Mesodermal cell (in vitro differentiated cells): ENCODE measurements at regions not wholly inside any gene's neighbourhood (a gene's known extent, or its start where the extent isn't known, plus 50 kb on each side); places are given as distances from the start of the nearest gene placed in this dataset.
A peak's percentile ranks its signal among the peaks of the same experiment; 100 is the strongest.

Experiments used
- H3K27ac ChIP-seq: 2 replicates; pipeline ENCODE4 v1.7.0; 2013; ENCODE audit warnings: mild to moderate bottlenecking, low read depth, low read length, moderate library complexity; ENCODE audit not compliant: severe bottlenecking
- H3K36me3 ChIP-seq: 2 replicates; pipeline ENCODE4 v1.7.1; 2013; ENCODE audit warnings: mild to moderate bottlenecking, low read length, moderate library complexity; ENCODE audit not compliant: control insufficient read depth, insufficient read depth
- H3K4me1 ChIP-seq: one replicate; pipeline ENCODE4 v1.7.1; 2013; ENCODE audit warnings: mild to moderate bottlenecking, low read length; ENCODE audit not compliant: insufficient read depth, control insufficient read depth, poor library complexity, severe bottlenecking
- H3K4me3 ChIP-seq: 2 replicates; pipeline ENCODE4 v1.7.0; 2013; ENCODE audit warnings: low read length, control low read depth, mild to moderate bottlenecking; ENCODE audit not compliant: insufficient read depth, poor library complexity, severe bottlenecking; ENCODE audit errors: extremely low read depth
- H3K9me3 ChIP-seq: 2 replicates; pipeline ENCODE4 v1.7.1; 2013; ENCODE audit warnings: mild to moderate bottlenecking, low read length, moderate library complexity; ENCODE audit not compliant: control insufficient read depth
- WGBS, 2 experiments: methylation state at CpG; one replicate each; pipeline ENCODE4 v1.1.5; 2013; ENCODE audit warnings: missing lambda C conversion rate in 2 of 2; ENCODE audit not compliant: insufficient coverage in 2 of 2; 5-methylcytosine and 5-hydroxymethylcytosine counted together

- no peak overlapping the region for H3K27ac ChIP-seq
- no peaks in the 10 kb centered on the region for H3K4me1 ChIP-seq
- no peak overlapping the region for H3K4me3 ChIP-seq
- H3K9me3 ChIP-seq = no peaks in the 10 kb centered on the region
- no peaks in the 10 kb centered on the region for H3K36me3 ChIP-seq
- 67 to 100% methylated on average over 1 of the region's 2 CpGs for WGBS, 2 experiments
Observed at GRCh38 chr12:86744547-86745212, 488.5 kb upstream of the MGAT4C start.

GRCh38 chr12:86743875-86744536 lies 487.8 kb upstream of the MGAT4C start:
- 76 to 87% methylated on average over 2 of the region's 5 CpGs for WGBS, 2 experiments
- no peak overlapping the region for H3K27ac ChIP-seq
- no peaks in the 10 kb centered on the region for H3K9me3 ChIP-seq
- H3K36me3 ChIP-seq = no peaks in the 10 kb centered on the region
- no peaks in the 10 kb centered on the region for H3K4me1 ChIP-seq
- H3K4me3 ChIP-seq = no peak overlapping the region

GRCh38 chr12:86741531-86741930 lies 485.3 kb upstream of the MGAT4C start:
- WGBS, 2 experiments = 100% methylated on average over 1 of the region's 1 CpG; no CpG with 5 or more reads in 1 of the 2 experiments
- no peak overlapping the region for H3K4me3 ChIP-seq
- no peaks in the 10 kb centered on the region for H3K36me3 ChIP-seq
- H3K27ac ChIP-seq = no peak overlapping the region
- no peaks in the 10 kb centered on the region for H3K9me3 ChIP-seq
- no peaks in the 10 kb centered on the region for H3K4me1 ChIP-seq

- H3K9me3 ChIP-seq = no peaks in the 10 kb centered on the region
Observed at GRCh38 chr12:86735851-86736250, 479.7 kb upstream of the MGAT4C start.

GRCh38 chr12:86735072-86735471 lies 478.9 kb upstream of the MGAT4C start:
- Histone ChIP-seq H3K4me3 (no peak overlapping the region), H3K36me3 (no peaks in the 10 kb centered on the region), H3K9me3 (no peaks in the 10 kb centered on the region), H3K4me1 (no peaks in the 10 kb centered on the region), H3K27ac (no peak overlapping the region)
- 81 to 97% methylated on average over 2 of the region's 4 CpGs for WGBS, 2 experiments

More at GRCh38 chr12:86735851-86736250, 479.7 kb upstream of the MGAT4C start:
- Histone ChIP-seq H3K27ac (no peak overlapping the region), H3K4me3 (no peak overlapping the region), H3K36me3 (no peaks in the 10 kb centered on the region), H3K4me1 (no peaks in the 10 kb centered on the region)

- Histone ChIP-seq H3K27ac (no peak overlapping the region), H3K4me1 (no peaks in the 10 kb centered on the region), H3K4me3 (no peak overlapping the region), H3K9me3 (no peaks in the 10 kb centered on the region), H3K36me3 (no peaks in the 10 kb centered on the region)
- WGBS, 2 experiments = no CpG with 5 or more reads among the region's 2 CpGs
Observed at GRCh38 chr12:86730233-86730632, 474.0 kb upstream of the MGAT4C start.

- Histone ChIP-seq H3K27ac (no peak overlapping the region), H3K9me3 (no peaks in the 10 kb centered on the region), H3K4me3 (no peak overlapping the region), H3K4me1 (no peaks in the 10 kb centered on the region), H3K36me3 (no peaks in the 10 kb centered on the region)
- WGBS, 2 experiments = no CpG with 5 or more reads among the region's 1 CpG
Observed at GRCh38 chr12:86729739-86730138, 473.5 kb upstream of the MGAT4C start.

- no CpG with 5 or more reads among the region's 1 CpG for WGBS, 2 experiments
- Histone ChIP-seq H3K9me3 (no peaks in the 10 kb centered on the region), H3K27ac (no peak overlapping the region)
Observed at GRCh38 chr12:86727160-86727559, 471.0 kb upstream of the MGAT4C start.

GRCh38 chr12:86724716-86725115 lies 468.5 kb upstream of the MGAT4C start:
- peak overlapping the region; percentile 26 for H3K27ac ChIP-seq
- H3K36me3 ChIP-seq = no peaks in the 10 kb centered on the region
- no peaks in the 10 kb centered on the region for H3K4me1 ChIP-seq
- H3K9me3 ChIP-seq = no peaks in the 10 kb centered on the region
- WGBS, 2 experiments = no CpG with 5 or more reads among the region's 1 CpG
- H3K4me3 ChIP-seq = no peak overlapping the region

More at GRCh38 chr12:86727160-86727559, 471.0 kb upstream of the MGAT4C start:
- Histone ChIP-seq H3K36me3 (no peaks in the 10 kb centered on the region), H3K4me1 (no peaks in the 10 kb centered on the region), H3K4me3 (no peak overlapping the region)

- WGBS, 2 experiments = 70% methylated on average over 2 of the region's 2 CpGs; no CpG with 5 or more reads in 1 of the 2 experiments
- H3K4me1 ChIP-seq = peaks cover 5% of the 10 kb centered on the region
- no peak overlapping the region for H3K27ac ChIP-seq
- H3K4me3 ChIP-seq = no peak overlapping the region
- H3K36me3 ChIP-seq = no peaks in the 10 kb centered on the region
- no peaks in the 10 kb centered on the region for H3K9me3 ChIP-seq
Observed at GRCh38 chr12:86723326-86723725, 467.1 kb upstream of the MGAT4C start.

- Histone ChIP-seq H3K4me1 (peaks cover 5% of the 10 kb centered on the region), H3K27ac (no peak overlapping the region), H3K9me3 (no peaks in the 10 kb centered on the region), H3K4me3 (no peak overlapping the region), H3K36me3 (no peaks in the 10 kb centered on the region)
- WGBS, 2 experiments = 85 to 90% methylated on average over 3 to 4 of the region's 5 CpGs
Observed at GRCh38 chr12:86721713-86722397, 465.7 kb upstream of the MGAT4C start.
